Adrenal gland (tissue), 9 donors: ENCODE measurements at regions not wholly inside any gene's neighbourhood (a gene's known extent, or its start where the extent isn't known, plus 50 kb on each side); places are given as distances from the start of the nearest gene placed in this dataset.

Experiments used
- DNase-seq, 7 donors: peaks; one replicate each; pipeline ENCODE4 v3.0.0-alpha.2; 2019 to 2020
- H3K27ac ChIP-seq, 5 donors: fragments of 200-600 bp; sonication (generic) in 4 of 5; 1 replicate in 3 of 5; 2 replicates in 2 of 5; pipeline versions ENCODE4 v1.5.1 to v1.8.0; 2016 to 2020; ENCODE audit warnings: mild to moderate bottlenecking in 1 of 5
- H3K27me3 ChIP-seq: fragments of 200-600 bp; 2 replicates; pipeline ENCODE4 v1.8.0; 2021
- H3K36me3 ChIP-seq, 2 donors: fragments of 200-600 bp; replicated peaks in 1 of 2; 1 replicate in 1 of 2; 2 replicates in 1 of 2; pipeline versions ENCODE4 v1.5.1 to v1.8.0; 2018 to 2022
- H3K4me1 ChIP-seq, 2 donors: fragments of 200-600 bp; replicated peaks in 1 of 2; 1 replicate in 1 of 2; 2 replicates in 1 of 2; pipeline versions ENCODE4 v1.5.1 to v1.8.0; 2018 to 2021
- H3K4me3 ChIP-seq, 4 donors: fragments of 200-600 bp; sonication (generic) in 3 of 4; one replicate each; pipeline ENCODE4 v1.5.1; 2016 to 2018
- H3K9me3 ChIP-seq, 3 donors: fragments of 200-600 bp; sonication (generic) in 1 of 3; replicated peaks in 1 of 3; 1 replicate in 2 of 3; 2 replicates in 1 of 3; pipeline versions ENCODE4 v1.5.1 to v1.8.0; 2016 to 2021
- CTCF ChIP-seq, 6 experiments: fragments of 450-650 bp in 4 of 6; fragments of 200-600 bp in 2 of 6; sonication (generic) in 1 of 6; IDR thresholded peaks; 1 replicate in 5 of 6; 2 replicates in 1 of 6; pipeline versions ENCODE4 v1.5.1 to v1.8.0; 2016 to 2021; ENCODE audit warnings: antibody characterized with exemption in 6 of 6, mild to moderate bottlenecking in 2 of 6, moderate library complexity in 1 of 6
- POLR2A ChIP-seq, 2 donors: fragments of 450-650 bp; IDR thresholded peaks; one replicate each; pipeline ENCODE4 v1.6.1; 2017; ENCODE audit warnings: antibody characterized with exemption in 2 of 2, mild to moderate bottlenecking in 2 of 2, moderate library complexity in 1 of 2
- WGBS, 4 donors: extraction: QIAGEN DNeasy Blood & Tissue Kit in 2 of 4; methylation state at CpG; one replicate each; pipeline versions ENCODE4 v1.1.5 to v1.1.7; 2013 to 2017; 5-methylcytosine and 5-hydroxymethylcytosine counted together
- intact Hi-C, 2 donors: fragments of 100-400 bp; cut with DNase I; formaldehyde crosslinking; loops; one replicate each; pipeline versions ENCODE4 v1.14.1 to v1.15.0; 2022 to 2023
- donor health status: healthy with polysubstance abuse.
- donor health status: Bipolar disorder and iron deficiency.
- donor health status: DM: yes; HTN: yes; CAD: no.
- donor health status: DM: no; HTN: no; CAD: no.
- donor health status: DM: no; HTN: no; CAD: no.

GRCh38 chr5:121171361-121171760, 680.3 kb upstream of the FTMT start:
- intact Hi-C loops: no loop called here
- no peak for TF ChIP-seq CTCF (IDR thresholded peaks at IDR 0.05)
- TF ChIP-seq POLR2A (IDR thresholded peaks at IDR 0.05): no peak

GRCh38 chr5:121171834-121172233, 679.8 kb upstream of the FTMT start:
- TF ChIP-seq CTCF (IDR thresholded peaks at IDR 0.05): no peak
- TF ChIP-seq POLR2A (IDR thresholded peaks at IDR 0.05): no peak
- Histone ChIP-seq H3K27ac (no peak overlapping the region), H3K4me1 (no peaks in the 10 kb centered on the region), H3K9me3 (no peaks in the 10 kb centered on the region), H3K36me3 (no peaks in the 10 kb centered on the region), H3K4me3 (no peak overlapping the region), H3K27me3 (no peaks in the 10 kb centered on the region)
- 53 to 63% (median 56%) methylated on average over 2 of the region's 2 CpGs for WGBS, 4 donors
- no peak for DNase-seq
- intact Hi-C loops: no loop called here

More at GRCh38 chr5:121171361-121171760, 680.3 kb upstream of the FTMT start:
- Histone ChIP-seq H3K9me3 (no peaks in the 10 kb centered on the region), H3K4me3 (no peak overlapping the region), H3K4me1 (no peaks in the 10 kb centered on the region), H3K36me3 (no peaks in the 10 kb centered on the region), H3K27me3 (no peaks in the 10 kb centered on the region), H3K27ac (no peak overlapping the region)
- DNase-seq: no peak

GRCh38 chr5:121174351-121174750, 677.3 kb upstream of the FTMT start:
- H3K9me3 ChIP-seq: no peaks in the 10 kb centered on the region
- no peaks in the 10 kb centered on the region for H3K4me1 ChIP-seq
- H3K27me3 ChIP-seq: no peaks in the 10 kb centered on the region
- DNase-seq: no peak
- no peak overlapping the region for H3K27ac ChIP-seq
- no peak overlapping the region for H3K4me3 ChIP-seq
- intact Hi-C loops: no loop called here
- TF ChIP-seq POLR2A (IDR thresholded peaks at IDR 0.05) (no peak), CTCF (IDR thresholded peaks at IDR 0.05) (no peak)
- no peaks in the 10 kb centered on the region for H3K36me3 ChIP-seq
- 16 to 34% (median 23%) methylated on average over 1 of the region's 1 CpG for WGBS, 4 donors

- H3K27me3 ChIP-seq: no peaks in the 10 kb centered on the region
- WGBS, 4 donors: 65 to 74% (median 68%) methylated on average over 3 of the region's 3 CpGs
- TF ChIP-seq CTCF (IDR thresholded peaks at IDR 0.05): no peak
- no peak for TF ChIP-seq POLR2A (IDR thresholded peaks at IDR 0.05)
Observed at GRCh38 chr5:121175986-121176385, 675.7 kb upstream of the FTMT start.

More at GRCh38 chr5:121175986-121176385, 675.7 kb upstream of the FTMT start:
- intact Hi-C loops: no loop called here
- no peak for DNase-seq
- Histone ChIP-seq H3K36me3 (no peaks in the 10 kb centered on the region), H3K27ac (no peak overlapping the region), H3K4me1 (no peaks in the 10 kb centered on the region), H3K9me3 (no peaks in the 10 kb centered on the region), H3K4me3 (no peak overlapping the region)
